A673 (cell line): ENCODE measurements at regions not wholly inside any gene's neighbourhood (a gene's known extent, or its start where the extent isn't known, plus 50 kb on each side); places are given as distances from the start of the nearest gene placed in this dataset.

Experiments used
- BruUV-seq: library from RNA; stranded (reverse); fragments of 400-500 nt; replicated peaks from 2 replicates; lab custom pipeline; 2021; lab: Mats Ljungman, UMichigan
- CTCF ChIA-PET: fragments of 300-600 bp; sonication (Branson Sonifier 250); formaldehyde crosslinking; loops from one replicate; lab custom pipeline; 2022; ENCODE audit warnings: antibody characterized with exemption; lab: Charles Lee
- POLR2A ChIA-PET: fragments of 300-600 bp; sonication (Branson Sonifier 250); formaldehyde crosslinking; loops from one replicate; lab custom pipeline; 2022; ENCODE audit warnings: antibody characterized with exemption; ENCODE audit not compliant: low non-redundant PET; lab: Charles Lee
- DNase-seq: peaks from one replicate; pipeline ENCODE4 v3.0.0-alpha.2; 2015; ENCODE audit warnings: low spot score
- H3K27ac ChIP-seq: fragments of 200-600 bp; sonication (generic); 2 replicates; pipeline ENCODE4 v1.5.1; 2016; ENCODE audit warnings: mixed run types, low read depth, mild to moderate bottlenecking, mixed read lengths, antibody characterized with exemption, low read length; ENCODE audit not compliant: poor library complexity, severe bottlenecking
- H3K27me3 ChIP-seq: fragments of 200-600 bp; sonication (generic); replicated peaks from 2 replicates; pipeline ENCODE4 v1.6.1; 2017; ENCODE audit warnings: mixed run types, low read depth, mild to moderate bottlenecking, mixed read lengths, antibody characterized with exemption, low read length; ENCODE audit not compliant: insufficient read depth, poor library complexity
- H3K36me3 ChIP-seq: fragments of 200-600 bp; sonication (generic); 2 replicates; pipeline ENCODE4 v1.6.1; 2016; ENCODE audit warnings: mixed run types, mild to moderate bottlenecking, mixed read lengths, antibody characterized with exemption, low read length; ENCODE audit not compliant: insufficient read depth, poor library complexity, severe bottlenecking
- H3K4me1 ChIP-seq: fragments of 200-600 bp; sonication (generic); 2 replicates; pipeline ENCODE4 v1.6.1; 2017; ENCODE audit warnings: mixed run types, mild to moderate bottlenecking, mixed read lengths, antibody characterized with exemption, low read length; ENCODE audit not compliant: insufficient read depth, poor library complexity, severe bottlenecking
- H3K4me3 ChIP-seq: fragments of 200-600 bp; sonication (generic); 2 replicates; pipeline ENCODE4 v1.5.1; 2016; ENCODE audit warnings: low read depth, mixed run types, mild to moderate bottlenecking, mixed read lengths, low read length; ENCODE audit not compliant: poor library complexity, severe bottlenecking
- H3K9me3 ChIP-seq: fragments of 200-600 bp; sonication (generic); 2 replicates; pipeline ENCODE4 v1.6.1; 2016; ENCODE audit warnings: mixed run types, low read depth, mild to moderate bottlenecking, mixed read lengths, antibody characterized with exemption, low read length; ENCODE audit not compliant: poor library complexity, severe bottlenecking
- CTCF ChIP-seq: fragments of 300-800, 200-600 bp; sonication (generic); conservative IDR thresholded peaks from 2 replicates; pipeline ENCODE4 v1.5.1; 2017; ENCODE audit warnings: low read depth, mild to moderate bottlenecking, antibody characterized with exemption, low read length, moderate library complexity, mixed read lengths
- EZH2 ChIP-seq: fragments of 200-600 bp; sonication (generic); IDR thresholded peaks from 2 replicates; pipeline ENCODE4 v1.6.1; 2017; ENCODE audit warnings: borderline replicate concordance, low read depth, mild to moderate bottlenecking, mixed read lengths, antibody characterized with exemption, low read length; ENCODE audit not compliant: poor library complexity, severe bottlenecking
- intact Hi-C: fragments of 100-400 bp; cut with micrococcal nuclease; formaldehyde crosslinking; loops from one replicate; pipeline ENCODE4 v1.10.0; 2022; ENCODE audit not compliant: unreplicated experiment

GRCh38 chr5:2102819-2103776, 220.4 kb upstream of the IRX4 start:
- intact Hi-C loops, result no loop called here
- Histone ChIP-seq H3K9me3 (no peaks in the 10 kb centered on the region), H3K36me3 (no peaks in the 10 kb centered on the region), H3K27ac (no peak overlapping the region), H3K4me1 (no peaks in the 10 kb centered on the region), H3K4me3 (no peak overlapping the region), H3K27me3 (no peaks in the 10 kb centered on the region)
- no peak for DNase-seq
- ChIA-PET POLR2A (no interaction called here), CTCF (no interaction called here)
- TF ChIP-seq CTCF, result no peak
- no peak for TF ChIP-seq EZH2
- no TSS peak for BruUV-seq

GRCh38 chr5:2101685-2102084, 219.0 kb upstream of the IRX4 start:
- intact Hi-C loops, result no loop called here
- Histone ChIP-seq H3K27me3 (no peaks in the 10 kb centered on the region), H3K4me3 (no peak overlapping the region), H3K4me1 (no peaks in the 10 kb centered on the region), H3K9me3 (no peaks in the 10 kb centered on the region), H3K27ac (no peak overlapping the region), H3K36me3 (no peaks in the 10 kb centered on the region)
- no peak for DNase-seq
- TF ChIP-seq CTCF (no peak), EZH2 (no peak)
- ChIA-PET POLR2A (no interaction called here), CTCF (no interaction called here)
- BruUV-seq, result no TSS peak

- DNase-seq, result no peak
- ChIA-PET POLR2A (no interaction called here), CTCF (no interaction called here)
- no peak for TF ChIP-seq EZH2
- no peak for TF ChIP-seq CTCF
- H3K27ac ChIP-seq, result no peak overlapping the region
- no peak overlapping the region for H3K4me3 ChIP-seq
- H3K36me3 ChIP-seq, result no peaks in the 10 kb centered on the region
- no peaks in the 10 kb centered on the region for H3K27me3 ChIP-seq
- BruUV-seq, result no TSS peak
- intact Hi-C loops, result no loop called here
- H3K9me3 ChIP-seq, result no peaks in the 10 kb centered on the region
- no peaks in the 10 kb centered on the region for H3K4me1 ChIP-seq
Observed at GRCh38 chr5:2096887-2097505, 214.3 kb upstream of the IRX4 start.
